ENCODE measurements at regions not wholly inside any gene's neighbourhood (a gene's known extent, or its start where the extent isn't known, plus 50 kb on each side); places are given as distances from the start of the nearest gene placed in this dataset.

DNA sequence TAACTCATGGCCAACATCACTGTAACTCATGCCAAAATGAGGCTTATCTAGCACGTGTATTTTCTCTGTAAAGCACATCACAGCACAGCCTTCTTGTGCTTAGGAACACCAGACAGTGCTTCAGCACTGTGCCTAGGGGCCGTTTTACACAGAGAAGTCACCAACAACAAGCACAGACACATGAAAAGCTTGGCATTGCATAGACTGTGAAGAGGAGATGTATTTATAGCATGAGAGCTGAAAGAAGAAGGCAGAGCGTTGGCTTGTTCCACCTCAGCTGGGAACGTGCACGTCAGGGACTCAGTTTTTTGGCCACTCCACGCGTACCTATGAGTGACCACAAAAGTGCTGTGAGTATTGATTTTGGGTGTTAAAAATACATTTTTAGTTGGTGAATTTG, 116.3 kb upstream of the SFRP2 start:
- H3K9ac ChIP-seq (ENCODE audit: insufficient read depth in 1 of 2, low read length in 2 of 2) = no peak overlapping the region
- ATAC-seq (ENCODE audit: insufficient read depth, low FRiP score) (no peak), DNase-seq (no peak)
- H3K27me3 ChIP-seq (ENCODE audit: control insufficient read depth in 3 of 3, insufficient read depth in 3 of 3, low read length in 2 of 3) = no peaks in the 10 kb centered on the region
- no peak overlapping the region for H3K4me3 ChIP-seq
- 84 to 88% methylated on average over 7 of the region's 7 CpGs for WGBS, 2 donors
- TF ChIP-seq, protein P1, sequence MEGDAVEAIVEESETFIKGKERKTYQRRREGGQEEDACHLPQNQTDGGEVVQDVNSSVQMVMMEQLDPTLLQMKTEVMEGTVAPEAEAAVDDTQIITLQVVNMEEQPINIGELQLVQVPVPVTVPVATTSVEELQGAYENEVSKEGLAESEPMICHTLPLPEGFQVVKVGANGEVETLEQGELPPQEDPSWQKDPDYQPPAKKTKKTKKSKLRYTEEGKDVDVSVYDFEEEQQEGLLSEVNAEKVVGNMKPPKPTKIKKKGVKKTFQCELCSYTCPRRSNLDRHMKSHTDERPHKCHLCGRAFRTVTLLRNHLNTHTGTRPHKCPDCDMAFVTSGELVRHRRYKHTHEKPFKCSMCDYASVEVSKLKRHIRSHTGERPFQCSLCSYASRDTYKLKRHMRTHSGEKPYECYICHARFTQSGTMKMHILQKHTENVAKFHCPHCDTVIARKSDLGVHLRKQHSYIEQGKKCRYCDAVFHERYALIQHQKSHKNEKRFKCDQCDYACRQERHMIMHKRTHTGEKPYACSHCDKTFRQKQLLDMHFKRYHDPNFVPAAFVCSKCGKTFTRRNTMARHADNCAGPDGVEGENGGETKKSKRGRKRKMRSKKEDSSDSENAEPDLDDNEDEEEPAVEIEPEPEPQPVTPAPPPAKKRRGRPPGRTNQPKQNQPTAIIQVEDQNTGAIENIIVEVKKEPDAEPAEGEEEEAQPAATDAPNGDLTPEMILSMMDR (IDR thresholded peaks at IDR 0.05; ENCODE audit: control extremely low read depth, extremely low read depth) = no peak
- no peaks in the 10 kb centered on the region for H3K4me1 ChIP-seq (ENCODE audit: control insufficient read depth in 5 of 5, insufficient read depth in 5 of 5, low read length in 5 of 5)
- no peak overlapping the region for H3K27ac ChIP-seq (ENCODE audit: low read depth in 1 of 2, low read length in 1 of 2)
- no peaks in the 10 kb centered on the region for H3K36me3 ChIP-seq (ENCODE audit: control insufficient read depth in 4 of 4, insufficient read depth in 4 of 4, low read length in 4 of 4)
- peaks cover 0 to 2% (median 0%) of the 10 kb centered on the region in 4 donors for H3K9me3 ChIP-seq (ENCODE audit: control insufficient read depth in 4 of 4, insufficient read depth in 3 of 4, low read length in 3 of 4)

DNA sequence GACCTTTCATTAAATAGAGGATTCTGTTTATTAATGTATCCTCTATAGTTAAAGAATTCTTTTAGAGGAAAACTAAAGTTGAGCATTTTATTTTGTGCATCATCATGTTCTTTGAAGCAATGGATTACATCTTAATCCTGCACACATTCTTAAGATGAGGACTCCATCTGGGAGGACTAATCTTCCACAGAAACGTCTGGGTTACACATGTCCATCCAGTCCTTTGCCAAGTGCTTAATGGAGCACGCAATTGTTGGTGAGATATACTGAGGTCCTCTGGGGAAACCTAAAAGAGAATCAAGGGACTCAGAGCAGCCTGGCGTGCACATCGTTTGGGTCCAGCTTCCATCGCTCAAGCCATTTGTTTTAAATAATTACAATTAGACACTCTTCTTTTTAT, 115.1 kb upstream of the SFRP2 start:
- 89 to 92% methylated on average over 5 of the region's 5 CpGs for WGBS, 2 donors
- no peaks in the 10 kb centered on the region for H3K27me3 ChIP-seq (ENCODE audit: control insufficient read depth in 3 of 3, insufficient read depth in 3 of 3, low read length in 2 of 3)

DNA sequence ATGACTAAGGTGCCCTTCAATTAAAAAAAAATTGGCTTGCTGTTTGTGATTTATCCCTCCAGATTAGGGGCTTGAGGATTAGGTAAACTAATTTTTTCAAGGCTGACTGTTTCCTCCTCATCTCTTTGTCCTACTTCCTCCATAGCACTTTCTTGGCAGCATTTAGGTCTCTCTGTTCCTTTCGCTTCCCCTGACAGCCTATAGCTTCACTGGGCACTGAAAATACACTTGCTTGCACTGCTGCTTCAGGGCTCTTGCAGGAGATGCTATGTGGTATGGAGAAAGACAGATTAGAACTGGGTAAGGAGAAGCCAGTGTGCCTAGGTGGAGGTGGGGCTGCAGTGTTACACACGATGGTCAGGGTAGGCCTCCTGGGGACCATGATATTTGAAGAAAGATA, 112.3 kb upstream of the SFRP2 start:
- TF ChIP-seq, protein P1 (IDR thresholded peaks at IDR 0.05; ENCODE audit: control extremely low read depth, extremely low read depth) = no peak
- DNase-seq = peak in 1 of 3 donors; percentile 9
- Histone ChIP-seq H3K27ac (ENCODE audit: low read depth in 1 of 2, low read length in 1 of 2) (no peak overlapping the region), H3K4me1 (ENCODE audit: control insufficient read depth in 5 of 5, insufficient read depth in 5 of 5, low read length in 5 of 5) (no peaks in the 10 kb centered on the region), H3K36me3 (ENCODE audit: control insufficient read depth in 4 of 4, insufficient read depth in 4 of 4, low read length in 4 of 4) (no peaks in the 10 kb centered on the region), H3K27me3 (ENCODE audit: control insufficient read depth in 3 of 3, insufficient read depth in 3 of 3, low read length in 2 of 3) (no peaks in the 10 kb centered on the region), H3K9ac (ENCODE audit: insufficient read depth in 1 of 2, low read length in 2 of 2) (no peak overlapping the region), H3K9me3 (ENCODE audit: control insufficient read depth in 4 of 4, insufficient read depth in 3 of 4, low read length in 3 of 4) (no peaks in the 10 kb centered on the region), H3K4me3 (no peak overlapping the region)
- ATAC-seq (ENCODE audit: insufficient read depth, low FRiP score) = no peak
- WGBS, 2 donors = 66 to 76% methylated on average over 2 of the region's 2 CpGs

More for the DNA sequence above, 115.1 kb upstream of the SFRP2 start:
- DNase-seq = no peak
- Histone ChIP-seq H3K36me3 (ENCODE audit: control insufficient read depth in 4 of 4, insufficient read depth in 4 of 4, low read length in 4 of 4) (no peaks in the 10 kb centered on the region), H3K9ac (ENCODE audit: insufficient read depth in 1 of 2, low read length in 2 of 2) (no peak overlapping the region), H3K4me1 (ENCODE audit: control insufficient read depth in 5 of 5, insufficient read depth in 5 of 5, low read length in 5 of 5) (no peaks in the 10 kb centered on the region), H3K27ac (ENCODE audit: low read depth in 1 of 2, low read length in 1 of 2) (no peak overlapping the region), H3K9me3 (ENCODE audit: control insufficient read depth in 4 of 4, insufficient read depth in 3 of 4, low read length in 3 of 4) (peaks cover 0 to 2% (median 0%) of the 10 kb centered on the region in 4 donors), H3K4me3 (no peak overlapping the region)
- TF ChIP-seq, protein P1 (IDR thresholded peaks at IDR 0.05; ENCODE audit: control extremely low read depth, extremely low read depth) = no peak
- ATAC-seq (ENCODE audit: insufficient read depth, low FRiP score) = no peak

DNA sequence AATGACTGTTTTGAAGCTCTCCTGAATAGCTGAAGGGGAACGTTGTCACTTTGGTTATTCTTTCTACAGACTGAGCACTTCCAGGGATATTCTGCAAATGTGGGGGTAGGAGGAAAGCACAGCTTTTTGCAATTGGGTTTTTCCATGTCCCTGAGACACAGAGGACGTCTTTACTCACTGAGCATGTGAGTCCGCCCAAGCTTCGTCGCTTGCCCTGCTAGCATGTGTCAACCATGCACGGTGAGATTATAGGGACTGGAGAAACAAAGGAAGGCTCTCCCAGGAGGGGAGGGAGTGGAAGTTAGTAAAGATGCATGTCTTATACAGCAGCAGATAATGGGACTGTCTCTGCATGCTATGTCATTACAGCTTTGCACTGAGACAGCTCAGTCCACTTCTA, 111.5 kb upstream of the SFRP2 start:
- ATAC-seq (ENCODE audit: insufficient read depth, low FRiP score) (no peak), DNase-seq (no peak)
- Histone ChIP-seq H3K4me3 (no peak overlapping the region), H3K4me1 (ENCODE audit: control insufficient read depth in 5 of 5, insufficient read depth in 5 of 5, low read length in 5 of 5) (no peaks in the 10 kb centered on the region), H3K27ac (ENCODE audit: low read depth in 1 of 2, low read length in 1 of 2) (no peak overlapping the region), H3K27me3 (ENCODE audit: control insufficient read depth in 3 of 3, insufficient read depth in 3 of 3, low read length in 2 of 3) (no peaks in the 10 kb centered on the region), H3K9me3 (ENCODE audit: control insufficient read depth in 4 of 4, insufficient read depth in 3 of 4, low read length in 3 of 4) (no peaks in the 10 kb centered on the region), H3K9ac (ENCODE audit: insufficient read depth in 1 of 2, low read length in 2 of 2) (no peak overlapping the region), H3K36me3 (ENCODE audit: control insufficient read depth in 4 of 4, insufficient read depth in 4 of 4, low read length in 4 of 4) (no peaks in the 10 kb centered on the region)
- 79 to 86% methylated on average over 6 of the region's 6 CpGs for WGBS, 2 donors
- TF ChIP-seq, protein P1 (IDR thresholded peaks at IDR 0.05; ENCODE audit: control extremely low read depth, extremely low read depth) = no peak
